Activated naive CD8-positive, alpha-beta T cell (primary cell): ENCODE measurements at regions not wholly inside any gene's neighbourhood (a gene's known extent, or its start where the extent isn't known, plus 50 kb on each side); places are given as distances from the start of the nearest gene placed in this dataset.

Experiments used
- H3K27ac Mint-ChIP-seq: one replicate; pipeline ENCODE4 v1.8.0; 2021; ENCODE audit warnings: mixed read lengths
- H3K27me3 Mint-ChIP-seq: one replicate; pipeline ENCODE4 v1.8.0; 2021; ENCODE audit warnings: mixed read lengths
- H3K36me3 Mint-ChIP-seq: one replicate; pipeline ENCODE4 v1.8.0; 2021; ENCODE audit warnings: mixed read lengths
- H3K4me1 Mint-ChIP-seq: one replicate; pipeline ENCODE4 v1.8.0; 2021; ENCODE audit warnings: low read depth, mixed read lengths
- H3K4me3 Mint-ChIP-seq: one replicate; pipeline ENCODE4 v1.8.0; 2021; ENCODE audit warnings: mild to moderate bottlenecking, mixed read lengths
- H3K9me3 Mint-ChIP-seq: one replicate; pipeline ENCODE4 v1.8.0; 2021; ENCODE audit warnings: low read depth, mixed read lengths

DNA sequence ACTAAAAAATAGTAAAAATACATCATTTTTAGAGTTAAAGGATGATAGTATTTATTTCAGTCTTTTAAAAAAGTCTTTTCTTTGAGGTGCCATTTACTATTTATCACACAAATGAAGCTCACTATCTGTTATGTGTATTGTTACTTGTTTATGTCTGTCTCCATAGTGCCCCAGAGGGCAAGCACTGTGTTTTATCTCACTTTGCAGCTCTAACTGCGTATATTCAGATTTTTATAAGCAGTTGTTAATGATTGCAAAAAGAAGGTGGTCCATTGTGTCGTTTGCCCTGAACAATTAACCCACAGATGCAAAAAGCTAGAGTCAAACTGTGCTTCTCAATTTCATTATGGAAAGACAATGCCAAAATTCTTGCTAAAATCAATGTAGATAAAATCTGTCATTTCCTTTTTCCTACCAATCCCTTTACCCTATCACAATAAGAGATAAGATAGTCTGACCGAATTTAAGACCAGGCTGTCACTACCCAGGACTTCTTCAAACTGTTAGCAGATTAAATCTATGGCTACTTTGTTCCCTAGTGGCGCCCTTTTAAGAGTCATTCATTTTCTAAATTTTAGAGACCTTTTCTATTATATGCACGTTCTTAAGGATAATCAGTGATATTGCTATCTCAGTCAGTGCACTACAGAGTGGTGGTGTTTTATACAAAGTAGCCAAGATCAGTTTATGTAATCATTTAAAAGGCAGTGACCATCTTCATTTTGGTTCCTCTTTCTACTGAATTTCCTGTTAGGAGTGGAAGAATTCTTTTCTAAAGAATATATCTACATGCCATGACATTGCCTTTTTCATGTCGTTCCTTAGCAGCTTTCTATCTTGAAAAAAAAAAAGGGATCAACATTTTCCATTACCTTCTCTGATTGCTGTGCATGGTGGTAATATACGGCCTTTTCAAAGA is 133.1 kb upstream of the PRDM1 start:
- Mint-ChIP-seq H3K4me3 (no peak overlapping the region), H3K27ac (no peak overlapping the region), H3K4me1 (no peaks in the 10 kb centered on the region), H3K9me3 (no peaks in the 10 kb centered on the region), H3K36me3 (peaks cover 3% of the 10 kb centered on the region), H3K27me3 (peaks cover 4% of the 10 kb centered on the region)

DNA sequence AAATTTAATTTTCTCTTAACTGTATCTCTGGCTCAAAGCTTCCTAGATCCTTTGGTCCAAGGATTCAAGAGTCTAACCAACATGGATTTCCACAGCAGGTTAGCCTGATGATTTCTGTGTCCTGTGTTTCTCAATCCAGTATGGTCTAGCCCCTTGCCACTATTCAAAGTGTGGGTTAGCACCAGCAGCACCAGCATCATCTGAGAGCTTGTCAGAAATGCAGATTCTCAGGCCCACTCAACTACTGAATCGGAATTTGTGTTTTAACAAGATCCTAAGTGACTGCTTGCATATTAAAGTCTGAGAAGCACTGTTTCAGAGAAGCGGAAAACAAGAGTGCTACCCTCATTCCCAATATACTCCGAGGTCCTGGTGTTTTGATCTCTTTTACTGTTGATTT is 133.8 kb upstream of the PRDM1 start:
- no peaks in the 10 kb centered on the region for H3K9me3 Mint-ChIP-seq
- peaks cover 4% of the 10 kb centered on the region for H3K27me3 Mint-ChIP-seq
- H3K4me3 Mint-ChIP-seq: no peak overlapping the region
- no peak overlapping the region for H3K27ac Mint-ChIP-seq
- peaks cover 3% of the 10 kb centered on the region for H3K36me3 Mint-ChIP-seq
- no peaks in the 10 kb centered on the region for H3K4me1 Mint-ChIP-seq

DNA sequence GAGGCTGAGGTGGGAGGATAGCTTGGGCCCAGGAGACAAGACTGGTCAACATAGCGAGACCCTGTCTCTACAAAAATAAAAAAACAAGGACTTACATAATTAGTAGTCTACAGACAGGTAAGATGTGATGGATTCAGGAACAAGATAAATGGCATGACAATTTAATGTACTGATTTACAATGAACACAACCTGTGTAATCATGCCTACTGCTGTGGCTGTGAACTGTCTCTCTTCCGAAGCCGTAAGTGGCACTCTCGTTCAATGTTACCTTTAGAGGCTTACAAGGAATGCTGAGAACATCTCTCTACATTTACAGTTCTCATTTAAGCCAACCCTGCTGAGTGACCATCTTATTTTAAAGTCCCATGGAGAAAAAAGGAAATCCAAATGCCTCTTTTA is 134.8 kb upstream of the PRDM1 start:
- Mint-ChIP-seq H3K4me1 (no peaks in the 10 kb centered on the region), H3K27me3 (no peaks in the 10 kb centered on the region), H3K4me3 (no peak overlapping the region), H3K9me3 (no peaks in the 10 kb centered on the region), H3K27ac (no peak overlapping the region), H3K36me3 (no peaks in the 10 kb centered on the region)

DNA sequence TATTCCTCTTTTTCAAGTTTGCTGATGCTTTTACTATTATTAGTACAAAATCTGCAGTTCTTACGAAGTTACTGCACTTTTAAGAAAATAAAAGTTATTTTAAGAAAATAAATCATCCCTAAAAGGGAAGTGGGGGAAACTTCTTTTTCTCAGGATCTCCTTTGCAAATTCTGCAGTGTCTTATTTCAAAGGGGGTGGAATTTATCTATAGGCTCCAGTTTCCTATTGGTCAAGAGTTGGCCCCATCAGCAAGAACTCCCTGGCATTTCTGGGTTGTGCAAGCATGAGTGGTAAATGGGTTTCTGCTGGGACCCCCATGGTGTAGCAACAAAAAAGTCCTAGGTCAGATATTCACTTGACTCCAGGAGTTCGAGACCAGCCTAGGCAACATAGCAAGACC is 136.3 kb upstream of the PRDM1 start:
- Mint-ChIP-seq H3K4me3 (no peak overlapping the region), H3K4me1 (no peaks in the 10 kb centered on the region), H3K36me3 (no peaks in the 10 kb centered on the region), H3K27me3 (peaks cover 3% of the 10 kb centered on the region), H3K27ac (no peak overlapping the region), H3K9me3 (no peaks in the 10 kb centered on the region)

DNA sequence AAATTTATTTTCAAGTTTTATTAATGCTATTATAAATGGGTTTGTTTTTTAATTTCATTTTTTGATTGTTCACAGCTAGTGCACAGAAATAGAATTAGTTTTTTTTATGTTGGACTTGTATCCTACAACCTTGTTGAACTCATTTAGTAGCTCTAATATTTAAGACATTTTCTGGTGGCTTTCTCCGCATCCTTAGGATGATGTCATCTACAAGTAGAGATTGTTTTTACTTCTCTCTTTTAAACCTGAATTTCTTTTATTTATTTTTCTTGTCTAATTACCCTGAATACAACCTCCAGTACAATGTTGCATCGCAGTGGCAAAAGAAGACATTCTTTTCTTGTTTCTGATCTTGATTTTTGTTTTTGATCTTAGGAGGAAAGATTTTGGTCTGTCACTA is 142.6 kb upstream of the PRDM1 start:
- peaks cover 5% of the 10 kb centered on the region for H3K27me3 Mint-ChIP-seq
- no peaks in the 10 kb centered on the region for H3K9me3 Mint-ChIP-seq
- H3K27ac Mint-ChIP-seq: no peak overlapping the region
- H3K4me3 Mint-ChIP-seq: no peak overlapping the region
- H3K36me3 Mint-ChIP-seq: no peaks in the 10 kb centered on the region
- peaks cover 6% of the 10 kb centered on the region for H3K4me1 Mint-ChIP-seq

DNA sequence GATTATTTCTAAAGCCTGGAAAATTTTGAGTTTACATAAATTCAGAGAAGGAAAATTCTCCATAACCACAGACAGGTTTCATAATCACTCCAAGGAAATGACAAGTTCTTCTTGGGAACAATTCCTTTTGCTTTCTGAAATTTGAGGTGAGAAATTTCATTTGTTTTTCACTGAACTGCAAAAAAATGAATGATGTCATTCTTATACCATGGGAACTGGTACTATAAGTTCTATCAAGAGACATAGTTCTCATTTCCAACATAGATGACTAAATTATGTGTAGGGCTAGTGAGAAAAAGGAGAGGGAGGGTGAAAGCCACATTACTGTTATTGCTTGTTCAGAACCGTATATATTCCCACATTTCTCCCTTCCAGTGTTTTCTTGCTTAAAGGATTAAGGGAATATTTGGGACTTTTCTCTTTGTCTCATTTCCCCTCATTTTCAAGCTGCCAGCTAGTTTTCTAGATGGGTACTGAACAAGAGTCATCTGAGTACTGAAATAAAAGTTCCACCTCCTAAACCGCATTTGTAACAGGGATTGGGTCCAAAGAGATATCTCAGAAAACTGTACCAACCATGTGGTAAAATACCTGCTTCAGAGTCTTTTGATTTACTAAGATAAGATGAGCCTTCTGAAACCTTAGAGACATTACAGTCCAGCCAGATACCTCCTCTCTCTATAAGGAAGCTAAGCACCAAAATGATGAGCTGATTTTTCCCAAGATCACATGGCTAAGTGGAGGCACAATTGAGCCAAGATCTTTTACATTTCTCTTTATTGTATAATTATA is 144.3 kb upstream of the PRDM1 start:
- Mint-ChIP-seq H3K27me3 (peaks cover 5% of the 10 kb centered on the region), H3K4me3 (no peak overlapping the region), H3K4me1 (peaks cover 6% of the 10 kb centered on the region), H3K9me3 (no peaks in the 10 kb centered on the region), H3K27ac (no peak overlapping the region), H3K36me3 (no peaks in the 10 kb centered on the region)

DNA sequence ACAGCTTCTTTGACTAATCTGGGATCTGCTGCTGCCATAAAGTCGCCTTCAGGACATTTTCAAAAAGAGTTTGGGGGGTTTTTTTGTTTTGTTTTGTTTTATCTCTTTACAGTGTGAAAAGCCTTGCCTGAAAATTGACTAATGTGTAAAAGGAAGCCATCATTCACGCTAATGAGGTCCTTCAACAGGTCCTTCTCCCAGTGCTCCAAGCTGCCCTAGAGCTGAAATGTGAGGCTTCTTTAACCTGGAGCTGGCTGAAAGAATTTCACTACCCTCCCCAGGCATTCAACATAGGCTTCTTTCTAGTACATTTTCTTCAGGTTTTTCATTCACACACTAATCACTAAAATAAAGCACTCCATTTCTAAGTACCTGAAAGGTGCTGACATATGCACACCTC is 145.1 kb upstream of the PRDM1 start:
- Mint-ChIP-seq H3K4me1 (peaks cover 6% of the 10 kb centered on the region), H3K36me3 (no peaks in the 10 kb centered on the region)

DNA sequence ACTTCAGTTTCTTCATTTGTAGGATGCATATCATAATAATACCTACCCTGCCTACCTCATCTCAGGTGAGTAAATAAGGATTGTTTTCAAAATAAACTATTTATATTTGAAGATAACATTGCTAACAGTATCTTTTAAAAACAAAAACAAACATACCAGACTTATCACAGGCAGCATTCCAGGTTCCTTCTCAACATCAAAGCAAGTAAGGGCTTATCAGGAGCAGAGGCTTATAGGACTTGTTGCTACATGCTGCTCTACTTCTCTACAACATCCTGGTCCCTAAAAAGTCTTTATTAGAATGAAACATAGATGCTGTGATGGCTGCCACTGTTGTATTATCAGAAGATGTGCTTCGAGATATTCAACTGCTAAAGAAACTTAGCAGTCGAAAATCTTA is 149.2 kb upstream of the PRDM1 start:
- no peaks in the 10 kb centered on the region for H3K9me3 Mint-ChIP-seq
- H3K36me3 Mint-ChIP-seq: no peaks in the 10 kb centered on the region
- peaks cover 4% of the 10 kb centered on the region for H3K27me3 Mint-ChIP-seq
- H3K4me1 Mint-ChIP-seq: no peaks in the 10 kb centered on the region
- no peak overlapping the region for H3K4me3 Mint-ChIP-seq
- no peak overlapping the region for H3K27ac Mint-ChIP-seq

More for the DNA sequence above, 145.1 kb upstream of the PRDM1 start:
- Mint-ChIP-seq H3K27me3 (peaks cover 5% of the 10 kb centered on the region), H3K9me3 (no peaks in the 10 kb centered on the region), H3K27ac (no peak overlapping the region), H3K4me3 (no peak overlapping the region)

DNA sequence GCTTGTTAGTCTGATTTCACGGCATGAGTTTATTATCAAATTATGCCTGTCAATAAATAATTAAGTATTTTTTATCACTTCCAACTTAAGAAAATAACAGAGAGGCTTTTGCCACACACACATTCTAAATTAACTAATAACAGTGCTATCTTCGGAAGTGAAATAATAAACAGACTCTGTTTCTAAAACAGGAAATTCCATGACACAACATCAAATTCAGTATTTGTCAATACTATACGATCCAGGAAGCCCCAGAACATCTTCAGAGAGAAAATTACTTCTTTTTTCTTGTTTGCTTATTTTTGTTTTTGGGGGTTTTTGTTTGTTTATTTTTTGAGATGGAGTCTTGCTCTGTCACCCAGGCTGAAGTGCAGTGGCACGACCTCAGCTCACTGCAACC is 150.7 kb upstream of the PRDM1 start:
- Mint-ChIP-seq H3K9me3 (no peaks in the 10 kb centered on the region), H3K4me3 (no peak overlapping the region), H3K27me3 (peaks cover 1% of the 10 kb centered on the region), H3K36me3 (no peaks in the 10 kb centered on the region), H3K27ac (no peak overlapping the region), H3K4me1 (no peaks in the 10 kb centered on the region)

DNA sequence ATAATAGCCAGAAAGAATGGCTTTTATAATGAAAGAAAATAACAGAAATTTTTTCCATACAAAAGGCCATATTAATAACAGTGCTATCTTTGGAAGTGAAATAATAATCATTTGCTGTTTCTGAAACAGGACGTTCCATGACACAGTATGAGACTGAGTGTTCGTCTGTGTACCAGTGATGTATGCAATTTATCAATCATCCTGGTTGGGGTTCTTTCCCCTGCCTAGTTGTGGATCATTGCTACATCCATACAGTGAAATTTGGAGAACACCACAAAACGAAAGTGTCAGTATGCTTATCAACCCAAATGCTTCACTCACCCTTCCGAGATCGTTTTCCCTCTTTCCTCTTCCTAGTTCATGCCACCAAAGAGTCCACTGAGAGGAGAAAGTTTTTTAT is 151.4 kb upstream of the PRDM1 start:
- H3K36me3 Mint-ChIP-seq: no peaks in the 10 kb centered on the region
- no peaks in the 10 kb centered on the region for H3K9me3 Mint-ChIP-seq
- no peaks in the 10 kb centered on the region for H3K4me1 Mint-ChIP-seq
- no peak overlapping the region for H3K4me3 Mint-ChIP-seq
- H3K27ac Mint-ChIP-seq: no peak overlapping the region
- H3K27me3 Mint-ChIP-seq: peaks cover 1% of the 10 kb centered on the region

DNA sequence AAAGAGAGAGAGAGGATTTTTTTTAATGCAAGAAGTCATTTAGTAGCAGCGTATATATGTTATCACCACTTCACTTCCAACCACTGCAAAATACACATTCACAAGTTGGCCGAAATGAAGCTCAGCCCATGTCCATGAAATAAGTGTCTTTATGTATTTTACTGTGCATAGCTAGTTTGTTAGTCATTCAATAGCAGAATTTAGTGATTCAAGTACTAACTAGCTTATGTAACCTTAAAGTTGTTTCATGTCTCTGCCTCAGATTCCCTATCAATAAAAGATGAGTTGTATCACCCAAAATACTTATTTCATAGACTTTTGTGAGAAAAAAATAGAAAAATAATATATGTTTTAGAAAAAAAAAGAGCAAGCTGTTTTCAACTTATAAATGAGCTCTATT is 153.7 kb upstream of the PRDM1 start:
- Mint-ChIP-seq H3K4me1 (no peaks in the 10 kb centered on the region), H3K9me3 (no peaks in the 10 kb centered on the region), H3K27me3 (peaks cover 1% of the 10 kb centered on the region), H3K36me3 (no peaks in the 10 kb centered on the region), H3K4me3 (no peak overlapping the region), H3K27ac (no peak overlapping the region)

DNA sequence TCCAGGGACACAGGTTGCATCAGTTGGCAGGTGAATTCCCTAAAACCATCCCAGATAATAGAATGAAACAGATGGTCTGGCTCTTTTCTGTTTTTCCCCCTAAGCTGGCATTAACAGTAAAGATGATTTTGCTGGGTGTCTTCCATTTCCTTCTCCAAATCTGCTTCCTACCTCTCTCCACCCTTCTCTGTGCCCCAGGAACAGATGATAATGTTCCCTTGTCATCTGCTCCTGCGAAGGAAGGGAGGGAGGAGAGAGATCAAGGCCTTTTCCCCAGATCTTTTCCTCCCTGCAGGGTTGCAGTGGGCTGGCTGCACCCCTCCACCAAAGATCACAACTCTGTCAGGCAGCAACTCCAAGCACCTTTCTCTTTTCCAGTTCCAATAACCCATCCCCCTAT is 156.5 kb upstream of the PRDM1 start:
- H3K9me3 Mint-ChIP-seq: no peaks in the 10 kb centered on the region
- no peak overlapping the region for H3K27ac Mint-ChIP-seq
- no peaks in the 10 kb centered on the region for H3K36me3 Mint-ChIP-seq
- H3K4me3 Mint-ChIP-seq: no peak overlapping the region
- peaks cover 1% of the 10 kb centered on the region for H3K27me3 Mint-ChIP-seq
- no peaks in the 10 kb centered on the region for H3K4me1 Mint-ChIP-seq

DNA sequence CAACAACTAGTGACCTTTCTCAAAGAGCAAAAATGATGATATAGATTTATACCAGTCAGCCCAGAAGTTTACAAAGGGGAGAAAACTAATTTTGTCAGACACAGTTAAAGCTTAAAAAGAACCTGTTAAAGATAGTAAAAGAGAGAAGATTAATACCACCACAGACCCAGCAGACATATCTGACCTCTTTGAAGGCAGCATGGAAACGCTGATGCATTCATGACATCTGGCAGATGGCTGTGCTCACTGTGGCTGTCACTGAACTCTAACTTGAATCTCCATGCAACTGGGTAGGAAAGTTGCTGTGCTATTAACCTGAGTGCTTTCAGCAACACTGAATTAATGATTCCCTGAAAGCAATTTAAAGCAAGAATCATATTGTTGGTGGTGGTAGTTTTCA is 159.8 kb upstream of the PRDM1 start:
- no peaks in the 10 kb centered on the region for H3K4me1 Mint-ChIP-seq
- H3K36me3 Mint-ChIP-seq: no peaks in the 10 kb centered on the region
- H3K27ac Mint-ChIP-seq: no peak overlapping the region
- H3K4me3 Mint-ChIP-seq: no peak overlapping the region
- peaks cover 2% of the 10 kb centered on the region for H3K27me3 Mint-ChIP-seq
- H3K9me3 Mint-ChIP-seq: no peaks in the 10 kb centered on the region

DNA sequence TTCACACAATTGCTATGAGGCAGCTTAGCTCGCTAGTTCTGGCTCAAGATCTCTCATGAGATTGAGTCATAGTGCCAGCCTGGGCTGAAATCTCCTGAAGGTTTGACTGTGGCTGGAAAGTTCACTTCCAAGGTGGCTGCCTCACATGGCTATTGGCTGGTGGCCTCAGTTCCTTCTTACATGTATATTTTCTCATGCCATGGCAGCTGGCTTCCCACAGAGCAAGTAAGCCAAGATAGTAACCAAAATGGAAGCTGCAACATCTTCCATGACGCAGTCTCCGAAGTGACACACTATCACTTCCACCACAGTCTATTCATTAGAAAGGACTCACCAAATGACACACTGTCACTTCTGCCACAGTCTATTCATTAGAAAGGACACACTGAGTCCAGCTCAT is 160.4 kb upstream of the PRDM1 start:
- Mint-ChIP-seq H3K36me3 (no peaks in the 10 kb centered on the region), H3K27me3 (peaks cover 2% of the 10 kb centered on the region), H3K4me3 (no peak overlapping the region), H3K4me1 (no peaks in the 10 kb centered on the region), H3K9me3 (no peaks in the 10 kb centered on the region), H3K27ac (no peak overlapping the region)

DNA sequence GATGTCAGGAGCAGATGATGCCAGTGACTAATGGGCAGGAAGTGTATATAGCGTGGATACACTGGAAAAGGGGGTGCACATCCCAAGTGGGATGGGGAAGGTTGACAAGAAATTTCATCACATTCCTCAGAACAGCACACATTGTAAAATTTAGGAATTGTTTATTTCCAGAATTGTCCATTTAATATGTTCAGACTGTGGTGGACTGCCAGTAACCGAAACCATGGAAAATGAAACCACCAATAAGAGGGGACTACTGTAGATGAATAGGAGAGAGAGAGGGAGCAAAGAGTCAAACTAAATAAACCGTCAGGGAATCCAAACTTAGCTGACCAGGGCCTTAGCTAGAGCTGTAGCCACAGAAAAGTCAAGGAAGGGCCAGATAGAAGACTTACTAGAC is 164.4 kb upstream of the PRDM1 start:
- Mint-ChIP-seq H3K4me1 (no peaks in the 10 kb centered on the region), H3K27ac (no peak overlapping the region)

More for the DNA sequence above, 164.4 kb upstream of the PRDM1 start:
- Mint-ChIP-seq H3K36me3 (no peaks in the 10 kb centered on the region), H3K4me3 (no peak overlapping the region), H3K27me3 (peaks cover 2% of the 10 kb centered on the region), H3K9me3 (no peaks in the 10 kb centered on the region)
